B cell (primary cell): ENCODE measurements at regions not wholly inside any gene's neighbourhood (a gene's known extent, or its start where the extent isn't known, plus 50 kb on each side); places are given as distances from the start of the nearest gene placed in this dataset.

Experiments
- ATAC-seq: fragments of 200-7000 bp; cut with Tn5 transposase; one replicate; pipeline ENCODE4 v1.10.0; 2021; ENCODE audit warnings: low read depth, mild to moderate bottlenecking, moderate number of reproducible peaks, moderate library complexity
- CTCF ChIA-PET: fragments of 350-600 bp; sonication (Branson Sonifier 250); formaldehyde crosslinking; loops from one replicate; lab custom pipeline; 2021; ENCODE audit warnings: antibody characterized with exemption, inconsistent platforms; lab: Charles Lee
- POLR2A ChIA-PET: fragments of 350-600 bp; sonication (Branson Sonifier 250); formaldehyde crosslinking; loops from one replicate; lab custom pipeline; 2021; ENCODE audit warnings: antibody characterized with exemption; lab: Charles Lee
- DNase-seq: peaks from one replicate; pipeline ENCODE4 v3.0.0; 2013
- H2AFZ ChIP-seq: 2 replicates; pipeline ENCODE4 v1.6.1; 2012; ENCODE audit warnings: mild to moderate bottlenecking, low read depth, low read length; ENCODE audit not compliant: insufficient read depth, poor library complexity, severe bottlenecking
- H3K27ac ChIP-seq, 2 donors: 1 replicate in 1 of 2; 2 replicates in 1 of 2; pipeline ENCODE4 v1.5.1; 2012 to 2013; ENCODE audit warnings: low read length in 2 of 2, mild to moderate bottlenecking in 2 of 2, moderate library complexity in 1 of 2
- H3K27me3 ChIP-seq, 4 experiments: fragments of 200-600 bp in 1 of 4; sonication (generic) in 1 of 4; replicated peaks in 1 of 4; 1 replicate in 2 of 4; 2 replicates in 2 of 4; pipeline versions ENCODE4 v1.6.1 to v1.7.0; 2013 to 2016; ENCODE audit warnings: low read length in 3 of 4, mild to moderate bottlenecking in 2 of 4, mixed read lengths in 1 of 4, moderate library complexity in 1 of 4; ENCODE audit not compliant: insufficient read depth in 4 of 4, control insufficient read depth in 3 of 4; ENCODE audit errors: control extremely low read depth in 1 of 4
- H3K36me3 ChIP-seq, 2 experiments: replicated peaks in 1 of 2; 1 replicate in 1 of 2; 2 replicates in 1 of 2; pipeline versions ENCODE4 v1.6.1 to v1.7.1; 2013; ENCODE audit warnings: low read length in 1 of 2; ENCODE audit not compliant: insufficient read depth in 2 of 2, control insufficient read depth in 1 of 2; ENCODE audit errors: control extremely low read depth in 1 of 2, extremely low read depth in 1 of 2
- H3K4me1 ChIP-seq, 2 donors: fragments of 200-600 bp in 1 of 2; sonication (generic) in 1 of 2; 1 replicate in 1 of 2; 2 replicates in 1 of 2; pipeline versions ENCODE4 v1.5.1 to v1.6.1; 2013 to 2017; ENCODE audit warnings: low read length in 2 of 2; ENCODE audit not compliant: control insufficient read depth in 2 of 2, insufficient read depth in 2 of 2
- H3K4me2 ChIP-seq: replicated peaks from 2 replicates; pipeline ENCODE3; 2012; ENCODE audit warnings: mild to moderate bottlenecking, low read depth, low read length; ENCODE audit not compliant: poor library complexity, severe bottlenecking
- H3K4me3 ChIP-seq, 5 experiments: fragments of 200-600 bp in 1 of 5; sonication (generic) in 1 of 5; 1 replicate in 3 of 5; 2 replicates in 2 of 5; pipeline versions ENCODE4 v1.5.1 to v1.7.0; 2011 to 2016; ENCODE audit warnings: low read length in 4 of 5, mild to moderate bottlenecking in 4 of 5, low read depth in 2 of 5, control low read depth in 1 of 5, moderate library complexity in 1 of 5; ENCODE audit not compliant: insufficient read depth in 1 of 5; ENCODE audit errors: control extremely low read depth in 1 of 5, extremely low read depth in 1 of 5
- H3K79me2 ChIP-seq: fragments of 200-600 bp; sonication (generic); one replicate; pipeline ENCODE4 v1.6.0; 2016; ENCODE audit warnings: low read length; ENCODE audit not compliant: control insufficient read depth, insufficient read depth
- H3K9ac ChIP-seq: fragments of 200-600 bp; sonication (generic); 2 replicates; pipeline ENCODE4 v1.6.1; 2017; ENCODE audit warnings: mild to moderate bottlenecking, low read length, moderate library complexity
- H3K9me3 ChIP-seq, 3 donors: one replicate each; pipeline versions ENCODE4 v1.6.1 to v1.7.1; 2013; ENCODE audit warnings: low read length in 2 of 3; ENCODE audit not compliant: control insufficient read depth in 2 of 3, insufficient read depth in 1 of 3; ENCODE audit errors: control extremely low read depth in 1 of 3
- H4K20me1 ChIP-seq: 2 replicates; pipeline ENCODE4 v1.6.0; 2012; ENCODE audit warnings: mild to moderate bottlenecking, low read length; ENCODE audit not compliant: insufficient read depth, control insufficient read depth, poor library complexity, severe bottlenecking
- H3K27ac Mint-ChIP-seq: one replicate; pipeline ENCODE4 v1.8.0; 2021; ENCODE audit warnings: mixed read lengths
- H3K27me3 Mint-ChIP-seq: one replicate; pipeline ENCODE4 v1.8.0; 2021; ENCODE audit warnings: mixed read lengths
- H3K4me1 Mint-ChIP-seq: one replicate; pipeline ENCODE4 v1.8.0; 2021; ENCODE audit warnings: mixed read lengths
- H3K4me3 Mint-ChIP-seq: one replicate; pipeline ENCODE4 v1.8.0; 2021; ENCODE audit warnings: mixed read lengths
- H3K9me3 Mint-ChIP-seq: one replicate; pipeline ENCODE4 v1.8.0; 2022; ENCODE audit warnings: mixed read lengths; ENCODE audit not compliant: insufficient read depth
- EZH2 ChIP-seq: IDR thresholded peaks from 2 replicates; pipeline ENCODE4 v1.6.1; 2012; ENCODE audit warnings: borderline replicate concordance, low read depth, mild to moderate bottlenecking, moderate library complexity, low read length; ENCODE audit not compliant: insufficient read depth, poor library complexity, severe bottlenecking
- WGBS: methylation state at CpG from one replicate; pipeline ENCODE4 v1.1.5; 2013; ENCODE audit warnings: missing lambda C conversion rate; ENCODE audit not compliant: insufficient coverage; 5-methylcytosine and 5-hydroxymethylcytosine counted together
- intact Hi-C: fragments of 100-400 bp; cut with micrococcal nuclease; formaldehyde crosslinking; loops from one replicate; pipeline ENCODE4 v1.10.0; 2022
- TF ChIP-seq, protein P1 (sequence below): fragments of 200-600 bp; IDR thresholded peaks from one replicate; pipeline ENCODE4 v1.8.0; 2022; ENCODE audit warnings: antibody characterized with exemption, mild to moderate bottlenecking

DNA sequence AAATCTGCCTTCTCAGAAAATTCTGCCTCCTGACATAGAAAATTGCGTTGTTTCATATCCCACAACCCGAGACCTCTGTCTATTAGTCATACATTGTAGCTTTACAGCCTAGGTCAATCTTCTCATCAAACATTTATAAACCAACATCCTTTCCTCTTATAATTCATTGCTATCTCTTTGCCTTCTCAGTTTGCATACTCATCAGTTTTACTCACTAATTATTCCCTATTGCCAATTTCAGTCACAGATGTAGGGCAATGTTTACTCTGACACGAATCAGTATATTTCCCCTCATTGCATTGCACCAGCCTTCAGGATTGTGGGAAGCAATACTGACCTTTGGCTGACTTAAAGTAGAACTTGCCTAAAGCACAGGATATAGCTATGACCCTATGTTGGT lies 247.2 kb downstream of the CEMIP2 start:
- intact Hi-C loops: no loop called here
- H4K20me1 ChIP-seq: no peaks in the 10 kb centered on the region
- WGBS: 40% methylated on average over 2 of the region's 3 CpGs
- H3K36me3 ChIP-seq: no peaks in the 10 kb centered on the region
- peaks cover 0 to 10% (median 3%) of the 10 kb centered on the region in 4 experiments for H3K27me3 ChIP-seq
- TF ChIP-seq, protein P1, sequence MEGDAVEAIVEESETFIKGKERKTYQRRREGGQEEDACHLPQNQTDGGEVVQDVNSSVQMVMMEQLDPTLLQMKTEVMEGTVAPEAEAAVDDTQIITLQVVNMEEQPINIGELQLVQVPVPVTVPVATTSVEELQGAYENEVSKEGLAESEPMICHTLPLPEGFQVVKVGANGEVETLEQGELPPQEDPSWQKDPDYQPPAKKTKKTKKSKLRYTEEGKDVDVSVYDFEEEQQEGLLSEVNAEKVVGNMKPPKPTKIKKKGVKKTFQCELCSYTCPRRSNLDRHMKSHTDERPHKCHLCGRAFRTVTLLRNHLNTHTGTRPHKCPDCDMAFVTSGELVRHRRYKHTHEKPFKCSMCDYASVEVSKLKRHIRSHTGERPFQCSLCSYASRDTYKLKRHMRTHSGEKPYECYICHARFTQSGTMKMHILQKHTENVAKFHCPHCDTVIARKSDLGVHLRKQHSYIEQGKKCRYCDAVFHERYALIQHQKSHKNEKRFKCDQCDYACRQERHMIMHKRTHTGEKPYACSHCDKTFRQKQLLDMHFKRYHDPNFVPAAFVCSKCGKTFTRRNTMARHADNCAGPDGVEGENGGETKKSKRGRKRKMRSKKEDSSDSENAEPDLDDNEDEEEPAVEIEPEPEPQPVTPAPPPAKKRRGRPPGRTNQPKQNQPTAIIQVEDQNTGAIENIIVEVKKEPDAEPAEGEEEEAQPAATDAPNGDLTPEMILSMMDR: no peak
- TF ChIP-seq EZH2: no peak
- Mint-ChIP-seq H3K9me3 (no peaks in the 10 kb centered on the region), H3K4me3 (no peak overlapping the region), H3K27ac (no peak overlapping the region), H3K4me1 (no peaks in the 10 kb centered on the region), H3K27me3 (peaks cover 25% of the 10 kb centered on the region)
- H3K9ac ChIP-seq: no peak overlapping the region
- peaks cover 0 to 5% (median 0%) of the 10 kb centered on the region in 3 donors for H3K9me3 ChIP-seq
- POLR2A ChIA-PET: no interaction called here
- CTCF ChIA-PET: no interaction called here
- H3K4me3 ChIP-seq: no peak overlapping the region
- no peak overlapping the region for H2AFZ ChIP-seq
- no peak overlapping the region for H3K27ac ChIP-seq
- no peaks in the 10 kb centered on the region for H3K4me1 ChIP-seq
- DNase-seq (no peak), ATAC-seq (no peak)
- no peak overlapping the region for H3K4me2 ChIP-seq
- H3K79me2 ChIP-seq: no peaks in the 10 kb centered on the region

DNA sequence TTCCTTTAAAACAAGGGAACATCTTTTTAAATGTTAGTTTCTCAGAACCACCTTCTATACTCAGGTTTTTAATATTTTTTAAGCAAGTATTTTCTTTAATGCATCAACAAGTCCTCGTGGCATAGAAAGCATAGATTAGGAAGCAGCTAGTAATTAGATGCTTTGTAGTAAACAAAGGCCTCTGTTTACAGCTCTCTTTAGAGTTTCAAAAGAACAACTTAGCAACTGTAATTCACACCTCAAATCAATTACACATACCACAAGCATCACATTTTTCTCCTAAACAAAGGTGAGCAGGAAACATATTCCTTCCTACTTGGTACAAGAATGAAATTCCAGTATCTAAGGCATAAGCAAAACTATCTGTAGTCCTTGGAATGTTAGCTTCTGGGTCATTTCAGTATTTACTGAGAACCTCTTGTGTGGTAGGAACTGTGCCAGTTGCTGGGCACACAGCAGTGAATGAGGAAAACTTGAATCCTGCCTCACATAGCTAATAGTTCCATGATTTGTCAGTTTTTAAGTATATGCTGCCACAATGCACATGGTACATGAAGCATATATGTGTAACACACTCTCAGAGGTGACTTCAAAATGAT lies 249.1 kb downstream of the CEMIP2 start:
- Histone ChIP-seq H3K4me2 (no peak overlapping the region), H3K4me1 (no peaks in the 10 kb centered on the region), H4K20me1 (no peaks in the 10 kb centered on the region), H3K27me3 (peaks cover 0 to 7% (median 3%) of the 10 kb centered on the region in 4 experiments), H2AFZ (no peak overlapping the region), H3K4me3 (no peak overlapping the region), H3K9ac (no peak overlapping the region), H3K36me3 (no peaks in the 10 kb centered on the region), H3K79me2 (no peaks in the 10 kb centered on the region), H3K9me3 (peaks cover 0 to 5% (median 0%) of the 10 kb centered on the region in 3 donors), H3K27ac (no peak overlapping the region)
- H3K4me3 Mint-ChIP-seq: no peak overlapping the region
- intact Hi-C loops: no loop called here
- ChIA-PET CTCF (no interaction called here), POLR2A (no interaction called here)
- DNase-seq (no peak), ATAC-seq (no peak)
- no peaks in the 10 kb centered on the region for H3K4me1 Mint-ChIP-seq
- TF ChIP-seq, protein P1: no peak
- TF ChIP-seq EZH2: no peak
- H3K27ac Mint-ChIP-seq: no peak overlapping the region
- WGBS: no CpG with 5 or more reads among the region's 1 CpG
- no peaks in the 10 kb centered on the region for H3K9me3 Mint-ChIP-seq
- peaks cover 30% of the 10 kb centered on the region for H3K27me3 Mint-ChIP-seq
